Tibial artery (tissue), 4 donors: ENCODE measurements at regions not wholly inside any gene's neighbourhood (a gene's known extent, or its start where the extent isn't known, plus 50 kb on each side); places are given as distances from the start of the nearest gene placed in this dataset.
A peak's percentile ranks its signal among the peaks of the same experiment; 100 is the strongest.

Source experiments
- DNase-seq, 2 donors: peaks; one replicate each; pipeline ENCODE4 v3.0.0-alpha.2; 2019
- H3K27ac ChIP-seq, 2 donors: fragments of 200-600 bp; sonication (generic) in 1 of 2; 1 replicate in 1 of 2; 2 replicates in 1 of 2; pipeline ENCODE4 v1.5.1; 2018 to 2019; ENCODE audit warnings: mild to moderate bottlenecking in 1 of 2
- H3K27me3 ChIP-seq, 2 donors: fragments of 200-600 bp; sonication (generic) in 1 of 2; one replicate each; pipeline versions ENCODE4 v1.5.1 to v1.6.0; 2016 to 2019
- H3K36me3 ChIP-seq, 3 donors: fragments of 200-600 bp; sonication (generic) in 2 of 3; one replicate each; pipeline ENCODE4 v1.5.1; 2016 to 2019; ENCODE audit warnings: mild to moderate bottlenecking in 2 of 3
- H3K4me1 ChIP-seq, 4 donors: fragments of 200-600 bp; sonication (generic) in 2 of 4; 1 replicate in 3 of 4; 2 replicates in 1 of 4; pipeline ENCODE4 v1.5.1; 2016 to 2019
- H3K4me3 ChIP-seq, 2 donors: fragments of 200-600 bp; sonication (generic) in 1 of 2; 1 replicate in 1 of 2; 2 replicates in 1 of 2; pipeline ENCODE4 v1.5.1; 2018 to 2019; ENCODE audit warnings: mild to moderate bottlenecking in 2 of 2
- H3K9me3 ChIP-seq, 3 donors: fragments of 200-600 bp; sonication (generic) in 1 of 3; one replicate each; pipeline ENCODE4 v1.5.1; 2016 to 2019
- CTCF ChIP-seq, 2 experiments: fragments of 200-600 bp in 1 of 2; fragments of 450-650 bp in 1 of 2; IDR thresholded peaks; one replicate each; pipeline ENCODE4 v1.5.1; 2017 to 2019; ENCODE audit warnings: antibody characterized with exemption in 2 of 2, mild to moderate bottlenecking in 1 of 2, moderate library complexity in 1 of 2
- intact Hi-C: fragments of 100-400 bp; cut with DNase I; formaldehyde crosslinking; loops from one replicate; pipeline ENCODE4 v1.15.0; 2023; ENCODE audit warnings: low total_unique reads

GRCh38 chr7:22561321-22561811 lies 61.4 kb upstream of the STEAP1B start:
- intact Hi-C loops: loop anchor here (5.0 kb wide), 2 partner anchors 166 to 496 kb away; partner anchors contain the start of gene IL6
- peak overlapping the region in 1 of 2 donors; percentile 55 for H3K27ac ChIP-seq
- H3K9me3 ChIP-seq: no peaks in the 10 kb centered on the region
- no peaks in the 10 kb centered on the region for H3K36me3 ChIP-seq
- peaks cover 0 to 44% (median 34%) of the 10 kb centered on the region in 4 donors for H3K4me1 ChIP-seq
- H3K27me3 ChIP-seq: no peaks in the 10 kb centered on the region
- no peak overlapping the region for H3K4me3 ChIP-seq
- DNase-seq: peak; percentile 81 to 92
- TF ChIP-seq CTCF (IDR thresholded peaks at IDR 0.05): no peak

- H3K4me1 ChIP-seq: peaks cover 0 to 31% (median 25%) of the 10 kb centered on the region in 4 donors
- intact Hi-C loops: loop anchor here (5.0 kb wide), 2 partner anchors 167 to 497 kb away; partner anchors contain the start of gene IL6
- peak; percentile 79 to 91 for TF ChIP-seq CTCF (IDR thresholded peaks at IDR 0.05)
- H3K36me3 ChIP-seq: no peaks in the 10 kb centered on the region
- no peak overlapping the region for H3K4me3 ChIP-seq
- peak; percentile 77 to 78 for DNase-seq
- H3K9me3 ChIP-seq: no peaks in the 10 kb centered on the region
- no peak overlapping the region for H3K27ac ChIP-seq
- H3K27me3 ChIP-seq: no peaks in the 10 kb centered on the region
These were observed 60.0 kb upstream of the STEAP1B start for GRCh38 chr7:22559829-22560489.

GRCh38 chr7:22557167-22557566 lies 57.2 kb upstream of the STEAP1B start:
- Histone ChIP-seq H3K4me1 (peaks cover 0 to 20% (median 9%) of the 10 kb centered on the region in 4 donors), H3K36me3 (no peaks in the 10 kb centered on the region), H3K27ac (no peak overlapping the region), H3K4me3 (no peak overlapping the region), H3K9me3 (no peaks in the 10 kb centered on the region), H3K27me3 (no peaks in the 10 kb centered on the region)
- no peak for DNase-seq
- TF ChIP-seq CTCF (IDR thresholded peaks at IDR 0.05): no peak
- intact Hi-C loops: no loop called here

- intact Hi-C loops: no loop called here
- H3K9me3 ChIP-seq: no peaks in the 10 kb centered on the region
- TF ChIP-seq CTCF (IDR thresholded peaks at IDR 0.05): no peak
- no peaks in the 10 kb centered on the region for H3K36me3 ChIP-seq
- peaks cover 0 to 4% (median under 1%) of the 10 kb centered on the region in 4 donors for H3K4me1 ChIP-seq
- DNase-seq: no peak
- no peak overlapping the region for H3K4me3 ChIP-seq
- H3K27me3 ChIP-seq: peaks cover 0 to 6% of the 10 kb centered on the region in 2 donors
- no peak overlapping the region for H3K27ac ChIP-seq
These were observed 55.5 kb upstream of the STEAP1B start for GRCh38 chr7:22555476-22555875.

GRCh38 chr7:22554184-22554583 lies 54.2 kb upstream of the STEAP1B start:
- peaks cover 0 to 12% (median 10%) of the 10 kb centered on the region in 4 donors for H3K4me1 ChIP-seq
- intact Hi-C loops: loop anchor here (5.0 kb wide), 1 partner anchor 233 kb away; no protein-coding TSS in a partner anchor
- TF ChIP-seq CTCF (IDR thresholded peaks at IDR 0.05): no peak
- no peaks in the 10 kb centered on the region for H3K9me3 ChIP-seq
- H3K27me3 ChIP-seq: peaks cover 0 to 19% of the 10 kb centered on the region in 2 donors
- H3K4me3 ChIP-seq: no peak overlapping the region
- no peaks in the 10 kb centered on the region for H3K36me3 ChIP-seq
- no peak for DNase-seq
- no peak overlapping the region for H3K27ac ChIP-seq
